GM18951 (cell line): ENCODE measurements at regions not wholly inside any gene's neighbourhood (a gene's known extent, or its start where the extent isn't known, plus 50 kb on each side); places are given as distances from the start of the nearest gene placed in this dataset.

ENCODE experiments used
- POLR2A ChIP-seq: IDR thresholded peaks from 4 replicates; pipeline ENCODE4 v1.6.1; 2011; ENCODE audit warnings: mild to moderate bottlenecking; ENCODE audit not compliant: insufficient read length, insufficient read depth; ENCODE audit errors: extremely low read depth
- in situ Hi-C: fragments of 300-500 bp; cut with MboI; formaldehyde crosslinking; loops from one replicate; pipeline ENCODE4 v1.12.0; 2022; ENCODE audit warnings: low sequenced_read_pairs, mixed read lengths, inconsistent platforms; ENCODE audit not compliant: unreplicated experiment

DNA sequence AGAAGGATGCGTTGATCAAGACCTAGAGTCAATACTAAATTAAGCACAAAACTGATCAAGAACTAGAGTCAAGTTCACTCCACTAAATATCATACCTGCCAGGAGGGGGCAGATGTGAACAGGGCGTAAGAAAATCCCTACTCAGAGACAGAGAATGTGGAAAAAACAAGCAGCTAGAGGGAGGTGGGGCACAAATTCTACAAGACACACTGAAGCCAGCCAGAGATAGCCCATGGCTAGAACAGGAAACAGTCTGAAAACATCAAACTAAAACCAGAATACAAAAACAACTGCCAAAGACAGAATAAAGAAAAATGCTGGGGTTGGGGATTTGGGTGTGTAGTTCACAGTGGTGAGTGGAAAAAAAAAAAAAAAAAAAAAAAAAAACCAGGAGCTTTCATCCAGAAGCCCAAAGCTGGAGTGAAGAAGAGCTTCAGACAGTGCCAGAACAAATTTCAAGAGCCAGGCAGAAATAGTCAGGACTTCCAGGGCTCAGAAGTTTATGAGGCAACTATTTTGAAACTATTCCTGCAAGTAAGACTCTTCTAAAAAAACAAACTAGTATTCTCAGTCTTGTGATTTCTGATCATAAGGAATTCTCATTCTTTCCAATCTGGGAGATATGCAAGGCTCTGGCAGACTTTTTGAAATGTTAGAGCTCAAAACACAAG lies 118.3 kb downstream of the CCDC71L start:
- TF ChIP-seq POLR2A = no peak
- in situ Hi-C loops = loop anchor here (10.0 to 25.0 kb wide), 2 partner anchors 192 to 595 kb away; no protein-coding TSS in a partner anchor

DNA sequence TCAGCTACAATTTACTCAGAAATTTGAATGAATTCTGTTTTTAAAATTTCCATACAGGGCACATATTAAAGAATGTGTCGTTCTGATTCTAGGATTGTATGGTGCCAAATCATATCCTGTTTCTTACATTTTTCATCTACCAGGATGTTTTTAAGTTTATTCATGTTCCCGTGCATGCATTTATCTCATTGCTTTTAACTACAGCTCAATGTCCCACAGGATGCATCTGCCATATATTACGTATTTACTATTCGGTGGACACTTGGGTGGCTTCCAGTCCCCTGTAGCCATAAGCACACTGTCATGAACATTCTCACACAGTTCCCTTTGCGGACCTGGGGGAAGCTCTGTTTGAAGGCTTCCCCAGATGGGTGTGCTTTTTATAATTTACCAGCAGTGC lies 122.3 kb downstream of the CCDC71L start:
- in situ Hi-C loops = loop anchor here (25.0 kb wide), 1 partner anchor 599 kb away; no protein-coding TSS in a partner anchor
- TF ChIP-seq POLR2A = no peak

DNA sequence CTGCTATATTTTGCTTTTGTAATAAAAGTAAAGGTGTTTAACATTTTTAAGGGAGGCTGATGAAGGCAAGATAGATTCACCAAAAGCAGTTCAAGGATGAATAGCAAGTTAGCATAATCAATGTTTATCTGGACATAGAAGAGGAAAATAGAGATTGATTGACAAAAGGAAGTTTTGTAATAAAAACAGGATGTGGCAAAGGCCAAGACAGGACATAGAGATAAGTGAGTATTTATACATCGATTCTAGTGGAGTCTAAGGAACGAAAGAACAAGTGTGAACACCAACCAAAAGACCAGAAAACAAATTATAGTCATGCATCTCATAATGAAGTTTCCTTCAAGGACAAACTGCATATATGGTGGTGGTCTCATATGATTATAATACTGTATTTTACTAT lies 123.8 kb downstream of the CCDC71L start:
- TF ChIP-seq POLR2A = no peak
- in situ Hi-C loops = loop anchor here (25.0 kb wide), 1 partner anchor 600 kb away; no protein-coding TSS in a partner anchor

DNA sequence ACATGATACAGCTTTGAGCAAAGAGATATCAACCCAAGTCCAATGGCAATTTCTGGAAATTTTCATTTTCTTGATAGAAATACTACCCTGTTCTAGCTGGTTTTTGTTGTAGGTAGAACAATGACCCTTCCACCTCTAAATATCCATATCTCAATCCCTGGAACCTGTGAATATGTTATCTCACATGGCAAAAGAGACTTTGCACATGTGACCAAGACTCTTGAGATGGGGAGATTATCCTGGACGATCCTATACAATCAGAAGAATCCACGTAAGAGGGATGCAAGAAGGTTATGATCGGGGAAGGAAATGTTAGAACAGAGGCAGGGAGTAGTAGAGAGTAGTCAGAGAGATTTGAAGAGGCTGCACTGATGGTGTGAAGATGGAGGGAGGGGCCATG lies 124.9 kb downstream of the CCDC71L start:
- TF ChIP-seq POLR2A = no peak
- in situ Hi-C loops = loop anchor here (25.0 kb wide), 1 partner anchor 601 kb away; no protein-coding TSS in a partner anchor

DNA sequence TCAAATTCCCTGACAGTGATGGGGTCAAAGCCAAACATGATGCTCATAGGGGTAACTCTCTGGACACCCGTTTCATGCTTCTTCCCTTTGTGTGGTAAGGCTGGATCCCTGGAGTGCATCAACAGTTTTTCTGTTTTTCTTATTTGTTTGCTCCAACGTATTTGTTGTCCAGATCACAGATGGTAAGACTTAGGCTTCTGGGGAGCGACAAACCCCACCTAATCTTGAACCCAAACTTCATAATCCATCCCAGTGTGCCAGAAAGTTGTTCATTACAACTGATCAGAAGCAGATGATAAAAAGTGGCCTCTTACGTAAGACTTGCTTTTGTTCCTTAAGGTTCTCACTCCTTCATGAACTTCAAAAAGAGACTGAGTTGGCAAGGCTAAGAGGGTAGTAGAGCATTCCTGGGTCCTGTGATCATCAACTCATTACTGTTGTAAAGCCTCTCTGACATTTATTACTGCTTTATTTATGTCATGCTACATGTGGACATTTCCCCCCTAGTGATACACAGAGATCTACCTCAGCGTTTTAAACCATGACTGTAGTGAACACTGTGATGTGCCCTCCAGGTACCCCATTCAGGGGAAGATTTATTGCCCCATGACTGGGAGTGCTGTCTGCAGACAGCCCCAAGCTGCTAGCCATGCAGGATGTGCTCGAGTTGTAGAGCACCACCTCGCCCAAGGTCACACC lies 125.6 kb downstream of the CCDC71L start:
- in situ Hi-C loops = loop anchor here (25.0 kb wide), 1 partner anchor 602 kb away; no protein-coding TSS in a partner anchor
- no peak for TF ChIP-seq POLR2A

DNA sequence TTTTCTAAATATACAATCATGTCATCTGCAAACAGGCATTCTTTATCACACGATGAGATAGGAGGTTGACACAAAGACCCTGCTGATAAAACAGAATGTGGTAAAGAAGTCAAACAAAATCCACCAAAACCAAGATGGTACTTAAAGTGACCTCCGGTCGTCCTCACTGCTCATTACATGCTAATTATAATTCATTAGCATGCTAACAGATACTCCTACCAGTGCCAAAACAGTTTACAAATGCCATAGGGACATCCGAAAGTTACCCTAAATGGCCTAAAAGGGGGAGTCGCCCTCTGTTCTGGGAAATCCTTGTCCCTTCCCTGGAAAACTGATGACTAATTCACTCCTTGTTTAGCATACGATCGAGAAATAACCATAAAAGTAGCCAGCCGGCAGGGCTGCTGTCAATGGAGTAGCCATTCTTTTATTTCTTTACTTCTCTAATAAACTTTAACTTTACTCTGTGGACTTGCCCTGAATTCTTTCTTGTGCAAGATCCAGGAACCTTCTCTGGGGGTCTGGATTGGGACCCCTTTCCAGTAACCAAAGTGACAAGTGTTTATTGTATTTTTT lies 126.6 kb downstream of the CCDC71L start:
- in situ Hi-C loops = loop anchor here (25.0 kb wide), 1 partner anchor 603 kb away; no protein-coding TSS in a partner anchor
- no peak for TF ChIP-seq POLR2A

DNA sequence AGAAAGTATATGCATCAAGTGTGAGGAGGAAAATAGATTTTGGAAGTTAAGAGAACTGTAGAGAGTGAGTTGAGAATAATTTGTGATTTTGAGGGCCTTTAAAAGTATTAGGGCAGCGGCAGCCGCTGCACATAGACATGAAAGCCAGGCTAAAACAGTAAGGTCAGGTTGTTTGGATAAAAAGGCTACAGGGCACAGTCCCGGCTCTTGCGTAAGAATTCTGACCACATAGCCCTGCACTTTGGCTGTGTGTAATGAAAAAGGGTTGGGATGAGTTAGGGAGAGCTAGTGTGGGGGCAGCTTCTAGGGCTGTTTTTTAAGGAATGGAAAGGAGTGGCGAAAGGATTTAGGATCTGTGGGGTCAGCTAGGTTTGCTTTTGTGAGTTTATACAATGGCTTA lies 130.8 kb downstream of the CCDC71L start:
- in situ Hi-C loops = loop anchor here (25.0 kb wide), 1 partner anchor 607 kb away; no protein-coding TSS in a partner anchor

DNA sequence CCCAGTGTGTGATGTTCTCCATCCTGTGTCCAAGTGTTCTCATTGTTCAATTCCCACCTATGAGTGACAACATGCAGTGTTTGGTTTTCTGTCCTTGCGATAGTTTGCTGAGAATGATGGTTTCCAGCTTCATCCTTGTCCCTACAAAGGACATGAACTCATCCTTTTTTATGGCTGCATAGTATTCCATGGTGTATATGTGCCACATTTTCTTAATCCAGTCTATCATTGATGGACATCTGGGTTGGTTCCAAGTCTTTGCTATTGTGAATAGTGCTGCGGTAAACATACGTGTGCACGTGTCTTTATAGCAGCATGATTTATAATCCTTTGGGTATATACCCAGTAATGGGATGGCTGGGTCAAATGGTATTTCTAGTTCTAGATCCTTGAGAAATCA lies 134.3 kb downstream of the CCDC71L start:
- in situ Hi-C loops = loop anchor here (25.0 kb wide), 1 partner anchor 611 kb away; no protein-coding TSS in a partner anchor

DNA sequence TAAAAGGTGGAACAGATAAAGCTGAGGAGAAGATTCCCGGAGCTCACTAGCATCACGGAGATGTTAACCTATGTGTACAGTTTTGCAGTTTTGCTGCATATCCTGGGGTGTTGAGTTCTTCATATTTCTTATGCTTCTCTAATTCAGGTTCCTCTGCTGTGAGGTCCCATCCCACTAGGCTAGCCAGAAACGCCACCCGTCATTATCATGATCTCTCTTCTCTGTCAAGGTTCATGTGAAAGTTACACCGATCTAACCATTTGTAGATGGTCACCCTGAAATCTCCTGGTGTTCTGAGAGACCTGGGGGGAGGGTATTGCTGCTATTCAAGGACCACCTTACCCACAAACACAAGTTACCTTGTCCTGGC lies 136.3 kb downstream of the CCDC71L start:
- TF ChIP-seq POLR2A = no peak
- in situ Hi-C loops = loop anchor here (25.0 kb wide), 1 partner anchor 613 kb away; no protein-coding TSS in a partner anchor

DNA sequence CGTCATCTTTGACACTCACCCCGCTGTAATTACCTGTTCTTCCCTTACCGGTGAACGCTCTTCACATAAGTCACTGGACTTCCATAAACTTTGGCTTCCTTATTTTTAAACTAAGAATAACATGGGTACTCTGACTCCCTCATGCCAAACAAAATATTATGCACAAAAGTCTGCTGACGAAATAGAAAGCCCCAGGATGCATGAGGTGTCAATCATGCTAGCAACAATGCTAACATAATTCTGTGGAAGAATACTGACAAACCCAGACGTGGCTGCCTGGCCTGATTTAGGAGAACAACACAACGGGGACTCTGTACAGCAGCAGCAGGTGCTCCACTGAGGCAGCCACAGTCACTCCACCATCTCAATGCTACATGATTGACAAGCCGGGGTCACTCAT lies 137.5 kb downstream of the CCDC71L start:
- in situ Hi-C loops = no loop called here
- no peak for TF ChIP-seq POLR2A

DNA sequence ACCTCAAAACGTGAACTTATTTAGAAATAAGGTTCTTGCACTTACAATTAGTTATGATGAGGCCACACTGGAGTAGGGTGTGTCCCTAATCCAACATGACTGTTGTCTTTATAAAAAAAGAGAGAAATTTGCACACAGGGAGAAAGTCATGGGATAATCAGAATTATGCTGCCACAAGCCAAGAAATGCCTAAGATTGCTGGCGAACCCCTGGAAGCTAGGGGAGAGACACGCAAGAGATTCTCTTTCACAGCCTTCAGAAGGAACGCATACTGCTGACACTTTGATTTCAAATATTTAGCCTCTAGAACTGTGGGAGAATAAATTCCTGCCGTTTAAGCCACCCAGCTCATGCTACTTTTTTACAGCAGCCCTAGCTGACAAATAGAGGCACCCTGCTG lies 138.3 kb downstream of the CCDC71L start:
- TF ChIP-seq POLR2A = no peak
- in situ Hi-C loops = no loop called here

DNA sequence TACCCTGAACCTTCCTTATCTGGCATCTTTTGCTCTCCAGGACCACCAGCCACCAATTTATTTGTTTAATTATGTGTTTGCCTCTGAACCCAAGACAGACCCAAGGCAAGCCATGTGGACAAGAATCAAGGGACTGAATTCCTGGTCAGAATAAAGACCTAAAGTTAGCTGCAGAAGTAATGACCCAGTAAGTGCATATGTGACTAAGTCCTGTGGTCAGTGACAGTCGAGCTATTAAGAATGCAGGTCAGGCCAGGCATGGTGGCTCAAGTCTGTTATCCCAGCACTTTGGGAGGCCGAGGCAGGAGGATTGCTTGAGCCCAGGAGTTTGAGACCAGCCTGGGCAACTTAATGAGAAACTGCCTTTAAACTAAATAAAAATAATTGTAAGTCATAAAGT lies 139.4 kb downstream of the CCDC71L start:
- in situ Hi-C loops = no loop called here
- no peak for TF ChIP-seq POLR2A

DNA sequence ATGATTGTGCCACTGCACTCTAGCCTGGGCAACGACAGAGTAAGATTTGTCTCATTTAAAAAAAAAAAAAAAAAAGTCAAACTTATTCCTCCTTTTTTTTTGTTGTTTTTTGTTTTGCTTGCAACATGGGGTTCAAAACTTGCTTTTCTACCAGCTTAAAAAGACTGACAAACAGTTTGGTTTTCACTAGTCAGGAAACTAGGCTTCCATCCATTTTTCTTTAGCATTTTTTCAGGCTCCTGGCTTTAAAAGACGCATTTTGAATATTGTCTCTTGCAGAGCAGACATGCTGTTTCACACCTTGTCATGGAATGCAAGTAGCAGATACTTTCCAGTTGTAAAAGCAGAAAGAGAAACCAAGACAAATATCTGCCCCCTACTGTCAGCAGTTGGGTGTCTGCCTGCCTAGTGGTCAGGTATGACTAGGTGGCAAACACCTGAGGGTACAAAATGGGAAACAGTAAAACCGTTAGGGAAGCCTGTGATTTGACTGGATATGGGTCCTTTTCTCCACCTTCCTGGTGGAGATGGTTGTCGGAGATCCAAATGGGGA lies 139.9 kb downstream of the CCDC71L start:
- no peak for TF ChIP-seq POLR2A
- in situ Hi-C loops = no loop called here
